Retina (tissue), 1 donor: ENCODE measurements at regions not wholly inside any gene's neighbourhood (a gene's known extent, or its start where the extent isn't known, plus 50 kb on each side); places are given as distances from the start of the nearest gene placed in this dataset.
A peak's percentile ranks its signal among the peaks of the same experiment; 100 is the strongest.

Experiments
- DNase-seq: peaks from one replicate; pipeline ENCODE4 v3.0.0-alpha.2; 2016

DNA sequence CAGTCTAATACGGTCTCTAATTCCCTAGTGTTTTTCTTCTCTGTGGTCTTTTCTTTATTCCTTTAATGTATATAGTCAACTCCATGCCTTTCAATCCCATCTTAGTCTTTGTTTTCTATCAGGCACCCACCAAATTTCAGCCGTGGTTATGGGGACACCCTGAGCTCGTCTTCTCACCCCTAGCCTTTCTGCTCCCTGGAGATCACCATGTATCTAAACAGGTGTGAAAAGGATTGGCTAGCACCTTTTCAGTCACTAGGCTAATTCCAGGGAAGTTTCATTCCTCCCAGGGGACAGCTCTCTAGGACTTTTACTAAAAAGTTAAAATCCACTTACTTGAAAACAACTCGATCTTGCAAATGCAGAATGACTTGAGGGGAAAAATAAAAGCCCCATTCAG is 291.3 kb downstream of the ETNK1 start:
- DNase-seq: no peak

DNA sequence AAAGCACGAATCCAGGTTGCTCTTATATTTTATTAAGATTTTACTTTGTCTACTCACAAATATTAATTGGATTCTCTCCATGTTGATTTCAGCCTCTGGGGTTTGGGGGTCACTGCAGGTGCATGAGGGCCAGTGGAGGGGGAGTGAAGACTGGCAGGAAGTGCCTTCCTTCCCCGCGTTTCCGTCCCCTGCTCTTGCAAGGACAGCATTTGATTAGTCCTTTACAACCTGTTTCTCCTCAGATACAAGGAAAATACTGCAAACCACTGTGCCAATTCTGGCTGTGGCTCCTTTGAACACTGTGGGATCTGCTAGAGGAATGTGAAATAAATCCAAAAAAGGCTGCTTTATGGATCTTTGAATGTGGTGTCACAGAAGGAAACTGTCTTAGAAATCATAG is 291.8 kb downstream of the ETNK1 start:
- DNase-seq: peak; percentile 27

DNA sequence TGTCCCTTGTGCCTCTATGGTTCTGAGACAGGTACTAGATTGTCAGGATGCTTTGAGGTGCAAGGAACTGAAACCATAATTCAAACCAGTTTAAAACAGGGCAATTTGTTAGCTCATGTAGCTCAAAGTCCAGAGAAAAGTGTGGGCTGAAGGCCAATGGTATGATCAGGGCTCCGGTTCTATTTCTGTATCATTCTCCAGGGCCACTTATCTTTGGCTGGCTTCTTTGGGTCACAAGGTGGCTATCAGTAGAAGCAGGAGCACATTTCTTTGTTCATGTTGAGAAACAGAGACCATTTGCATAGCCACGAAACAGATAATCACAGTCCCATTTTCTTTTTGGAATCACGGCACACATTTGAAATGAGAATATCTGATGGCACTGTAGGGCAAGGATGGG is 294.9 kb downstream of the ETNK1 start:
- no peak for DNase-seq

DNA sequence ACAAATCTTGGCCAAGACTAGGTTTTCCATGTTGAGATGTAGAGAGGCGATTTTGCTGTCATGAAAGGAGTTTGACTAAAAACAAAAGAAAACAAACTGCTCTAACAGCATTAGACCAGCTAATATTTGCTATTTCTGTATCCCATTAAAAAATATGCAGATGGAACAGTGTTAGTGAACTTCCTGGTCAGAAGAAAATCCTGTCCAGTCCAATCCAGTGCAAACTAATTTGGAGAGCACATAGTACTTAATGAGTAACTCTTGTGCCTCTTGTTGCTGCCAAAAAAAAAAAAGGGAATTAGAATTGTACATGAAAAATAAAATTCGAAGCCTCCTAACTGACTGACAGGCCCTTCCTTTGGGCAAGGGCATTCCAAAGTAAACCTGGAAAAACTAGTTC is 298.8 kb downstream of the ETNK1 start:
- no peak for DNase-seq

DNA sequence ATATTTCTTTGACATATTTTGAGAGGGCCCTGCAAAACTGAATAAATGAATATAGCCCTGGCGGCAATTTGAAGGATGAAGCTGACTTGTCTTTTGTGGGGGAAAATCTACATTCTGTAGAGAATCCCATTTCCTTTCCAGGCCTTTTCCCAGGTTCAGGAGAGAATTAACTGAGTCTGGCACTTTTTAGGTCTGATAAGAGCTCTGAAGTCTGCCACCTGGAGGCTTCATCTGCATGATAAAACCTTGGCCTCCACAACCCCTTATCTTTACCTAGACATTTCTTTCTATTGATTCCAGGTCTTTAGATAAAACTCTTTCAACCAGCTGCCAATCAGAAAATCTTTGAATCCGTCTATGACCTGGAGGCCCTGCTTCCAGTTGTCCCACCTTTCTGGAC is 299.4 kb downstream of the ETNK1 start:
- DNase-seq: no peak

DNA sequence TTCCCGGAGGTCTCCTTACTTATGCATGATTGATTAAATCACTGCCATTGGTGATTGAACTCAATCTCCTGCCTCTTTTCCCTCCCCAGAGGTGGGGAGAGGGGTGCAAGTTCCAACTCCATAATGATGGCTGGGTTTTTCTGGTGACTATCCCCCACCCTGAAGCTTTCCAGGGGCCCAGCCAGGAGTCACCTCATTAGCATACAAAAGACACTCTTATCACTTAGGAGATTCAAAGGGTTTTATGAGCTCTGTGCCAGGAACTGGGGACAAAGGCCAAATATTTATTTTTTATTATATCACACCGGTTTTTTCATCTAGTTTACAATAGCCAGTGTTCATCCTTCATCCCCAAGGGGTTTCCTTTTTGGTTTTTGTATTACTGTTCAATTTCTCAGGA is 300.7 kb downstream of the ETNK1 start:
- no peak for DNase-seq

DNA sequence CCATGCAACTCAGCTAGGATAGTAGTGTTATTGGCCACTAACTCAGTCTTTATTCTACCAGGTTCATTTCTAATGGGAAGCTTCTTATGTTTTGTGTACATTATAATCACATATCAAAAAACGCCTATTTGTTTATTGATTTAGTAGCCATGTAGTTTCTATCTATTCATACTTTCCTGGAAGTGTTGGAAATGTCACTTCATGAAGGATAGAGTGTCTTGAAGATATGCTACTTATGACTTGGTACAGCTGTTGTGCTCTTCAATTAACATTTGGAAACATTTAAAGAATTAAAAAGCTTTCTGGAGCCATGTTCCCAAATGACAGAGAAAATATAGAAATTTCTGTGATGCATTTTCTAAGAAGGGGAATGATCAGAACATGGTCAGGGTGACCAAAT is 307.5 kb downstream of the ETNK1 start:
- DNase-seq: no peak

DNA sequence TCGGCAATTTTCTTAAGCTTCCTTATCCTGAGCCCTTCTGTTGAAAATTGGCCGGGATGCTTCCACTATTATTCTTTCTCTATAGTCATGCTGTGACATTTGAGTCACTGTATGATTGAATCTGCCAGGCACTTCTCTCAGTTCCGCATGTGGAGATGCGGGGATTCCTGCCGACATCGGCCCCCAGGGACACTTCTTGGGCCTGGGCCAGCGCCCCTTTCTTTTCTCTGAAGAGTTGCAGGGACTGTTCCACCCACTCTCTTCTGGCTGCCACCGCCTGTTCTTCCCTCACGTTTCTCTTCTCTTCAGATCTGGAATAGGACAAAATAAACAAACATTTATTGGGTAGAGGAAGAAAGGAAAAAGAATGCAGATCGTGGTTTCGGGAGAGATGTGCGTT is 310.1 kb downstream of the ETNK1 start:
- no peak for DNase-seq

DNA sequence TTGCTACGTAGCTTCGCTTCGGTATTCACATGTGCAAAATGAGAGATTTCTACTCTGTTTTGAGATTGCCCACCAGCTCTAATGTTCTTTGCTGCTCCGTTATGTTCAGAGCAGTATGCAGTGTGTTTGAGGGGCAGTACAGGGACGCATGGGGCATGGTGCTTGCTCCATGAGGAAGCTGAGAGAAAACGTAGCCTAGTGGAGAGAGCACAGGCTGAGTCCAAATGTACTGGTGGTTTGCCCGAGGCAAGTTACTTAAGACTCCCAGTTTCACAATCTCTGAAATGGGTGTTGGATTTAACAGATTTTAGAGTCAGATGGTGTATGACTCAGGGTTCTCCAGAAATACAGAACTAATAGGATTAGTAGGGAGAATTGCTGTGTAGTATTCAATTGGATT is 310.5 kb downstream of the ETNK1 start:
- no peak for DNase-seq

DNA sequence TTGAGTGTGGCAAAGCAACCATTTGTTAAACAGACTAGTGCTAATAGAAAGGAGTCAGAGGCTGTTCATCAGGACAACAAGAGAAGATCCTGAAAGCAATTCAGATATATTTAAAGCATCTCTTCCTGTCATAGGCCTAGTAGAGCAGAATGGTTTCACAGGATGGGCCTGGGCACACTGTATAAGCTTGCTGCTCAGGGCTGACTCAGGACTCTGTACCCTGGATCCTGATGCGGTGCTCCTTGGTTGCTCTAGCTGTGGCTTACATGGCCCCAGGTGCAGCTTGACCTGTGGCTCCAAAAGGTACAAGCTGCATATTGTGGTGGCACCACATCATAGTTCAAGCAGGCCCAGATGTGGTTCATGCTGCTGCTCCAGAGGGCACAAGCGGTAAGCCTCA is 313.4 kb downstream of the ETNK1 start:
- DNase-seq: no peak

DNA sequence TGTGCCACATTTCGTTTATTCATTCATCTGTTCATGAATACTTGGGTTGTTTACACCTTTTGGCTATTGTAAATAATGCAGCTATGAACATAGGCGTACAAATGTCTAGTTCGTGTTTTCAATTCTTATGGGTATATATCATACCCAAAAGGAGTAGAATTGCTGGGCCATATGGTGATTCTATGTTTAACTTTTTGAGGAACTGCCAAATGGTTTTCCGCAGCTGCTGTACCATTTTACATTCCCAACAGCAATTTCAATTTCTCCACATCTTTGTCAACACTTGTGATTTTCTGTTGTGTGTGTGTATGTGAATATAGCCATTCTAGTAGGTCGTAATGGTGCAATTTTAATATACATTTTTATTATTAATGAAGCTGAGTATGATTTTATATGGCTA is 326.2 kb downstream of the ETNK1 start:
- DNase-seq: no peak

DNA sequence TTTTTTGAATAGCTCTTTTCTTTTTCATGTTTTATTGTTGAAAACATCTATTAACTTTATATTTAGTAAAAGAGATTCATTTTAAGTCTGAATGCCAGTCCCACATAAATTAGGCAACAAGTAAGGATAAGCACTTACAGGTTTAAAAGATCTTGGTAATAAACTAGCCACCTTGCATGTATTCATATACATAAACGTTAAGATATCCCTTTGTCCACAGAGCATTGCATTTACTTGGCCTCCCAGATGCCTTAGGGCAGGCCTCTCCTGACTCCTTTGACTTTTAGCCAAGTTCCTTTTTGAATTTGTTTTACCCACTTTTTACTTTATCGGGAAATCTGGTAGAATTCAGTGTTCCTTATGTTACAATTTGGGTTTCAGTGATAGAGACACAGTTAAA is 331.7 kb downstream of the ETNK1 start:
- no peak for DNase-seq

DNA sequence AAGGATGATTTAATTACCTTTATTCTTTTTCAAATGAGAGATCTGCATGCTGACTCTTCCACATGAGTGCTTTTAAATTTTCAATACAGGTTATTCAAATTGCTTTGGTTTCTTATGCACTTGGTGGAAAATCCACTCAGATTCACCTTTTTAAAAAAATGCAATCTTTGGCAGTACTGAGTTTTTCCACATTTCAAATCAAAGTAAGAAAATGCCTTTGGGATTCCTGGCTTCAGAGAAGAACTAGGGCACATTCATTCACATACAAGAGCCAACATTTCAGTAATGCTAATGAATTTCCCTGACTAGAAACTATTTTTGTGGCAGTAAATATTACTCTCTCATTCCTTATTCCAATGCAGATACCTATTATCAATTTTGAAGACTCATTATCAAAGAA is 342.2 kb downstream of the ETNK1 start:
- no peak for DNase-seq

DNA sequence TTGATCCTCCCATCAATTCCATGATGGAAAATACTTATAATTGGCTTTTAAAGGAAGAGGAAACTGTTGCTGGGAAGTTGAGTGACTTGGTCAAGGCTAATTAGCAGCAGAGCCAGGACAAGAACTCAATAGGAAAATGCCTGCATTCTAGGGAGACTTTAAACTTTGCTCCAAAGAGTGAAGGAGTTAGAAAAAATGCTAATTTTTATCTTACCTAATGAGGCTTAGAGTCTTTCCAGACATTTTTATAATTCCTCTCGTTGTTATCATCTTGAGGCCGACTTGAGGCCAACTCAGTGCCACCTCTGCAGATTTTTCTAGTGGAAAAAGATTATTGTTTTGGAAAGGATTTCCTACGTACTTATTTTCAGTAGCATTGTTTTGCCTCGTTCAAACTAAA is 344.6 kb downstream of the ETNK1 start:
- DNase-seq: no peak

DNA sequence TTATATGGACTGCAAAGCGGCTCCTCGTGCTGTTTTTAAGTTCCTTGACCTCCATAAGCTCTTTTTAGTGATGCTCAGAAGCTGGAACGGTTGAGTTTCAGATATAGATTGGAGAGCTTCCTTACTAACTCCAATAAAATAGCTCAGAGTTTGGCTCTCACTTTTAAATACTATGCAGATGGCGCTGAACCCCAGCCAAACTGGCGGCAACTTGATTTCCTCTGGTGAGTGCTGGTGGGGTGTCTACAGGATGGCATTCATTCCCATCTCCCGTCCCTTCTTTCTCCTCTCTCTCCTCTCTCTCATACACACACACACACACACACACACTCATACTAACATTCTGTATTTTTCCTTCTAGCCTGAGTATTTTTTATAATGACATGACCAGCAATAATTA is 346.3 kb downstream of the ETNK1 start:
- no peak for DNase-seq

DNA sequence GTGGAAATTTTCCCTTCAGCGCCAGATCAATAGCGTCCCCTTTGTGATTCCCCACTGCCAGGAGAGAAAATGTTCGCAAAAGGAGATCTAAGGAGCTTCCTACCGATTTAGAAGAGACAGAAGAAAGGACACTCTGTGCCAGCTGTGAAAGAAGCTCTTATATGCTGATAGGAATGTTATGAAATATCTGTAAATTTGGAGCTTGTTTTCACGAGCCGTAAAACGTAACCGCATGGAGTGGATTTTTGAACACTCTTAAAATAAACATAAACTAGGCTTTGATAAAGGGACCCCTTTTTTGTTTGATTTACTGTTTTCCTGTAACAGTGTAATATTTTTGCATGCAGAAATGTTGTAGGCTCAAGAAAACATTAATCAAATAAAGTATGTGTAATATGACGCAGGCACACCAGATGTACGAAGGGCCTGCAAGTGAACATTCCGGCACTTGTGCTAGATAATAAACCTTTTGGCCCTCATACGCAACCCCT is 346.8 kb downstream of the ETNK1 start:
- no peak for DNase-seq

DNA sequence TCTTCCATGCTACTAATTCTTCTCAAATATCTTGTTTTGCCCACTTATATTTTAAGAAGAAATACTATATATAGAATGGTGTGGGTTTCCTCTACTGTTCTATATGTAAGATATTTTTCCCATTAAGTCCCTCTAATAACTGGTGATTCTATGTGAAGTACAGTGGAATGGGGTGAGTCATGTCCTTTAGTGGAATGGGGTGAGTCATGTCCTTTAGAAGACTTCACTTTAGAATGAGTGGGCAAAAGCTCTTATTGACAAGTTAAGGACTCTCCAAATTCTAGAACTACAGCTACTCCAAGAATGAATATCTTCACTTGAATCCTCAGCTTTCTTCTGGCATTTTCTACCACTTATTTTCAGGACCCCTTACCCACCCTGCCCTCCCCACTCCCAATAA is 349.9 kb downstream of the ETNK1 start:
- no peak for DNase-seq

DNA sequence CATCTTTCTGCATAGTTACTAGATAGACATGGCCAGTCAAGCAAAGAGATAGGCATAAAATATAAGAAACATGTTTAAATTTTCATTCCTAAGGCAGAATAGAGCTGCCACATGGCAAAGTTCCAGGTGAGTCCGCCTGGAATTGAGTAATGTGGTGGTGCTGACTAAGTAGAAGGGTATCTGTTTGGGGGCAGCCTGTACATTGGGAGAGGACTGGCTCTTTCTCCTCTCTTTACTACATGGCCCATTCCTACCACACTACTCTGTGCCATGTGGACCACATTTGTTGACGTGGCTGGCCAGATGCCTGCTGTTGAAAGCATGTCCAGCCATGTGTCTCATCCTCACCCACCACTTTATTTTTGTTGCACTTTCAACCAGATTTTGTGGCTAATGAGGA is 354.0 kb downstream of the ETNK1 start:
- DNase-seq: no peak

DNA sequence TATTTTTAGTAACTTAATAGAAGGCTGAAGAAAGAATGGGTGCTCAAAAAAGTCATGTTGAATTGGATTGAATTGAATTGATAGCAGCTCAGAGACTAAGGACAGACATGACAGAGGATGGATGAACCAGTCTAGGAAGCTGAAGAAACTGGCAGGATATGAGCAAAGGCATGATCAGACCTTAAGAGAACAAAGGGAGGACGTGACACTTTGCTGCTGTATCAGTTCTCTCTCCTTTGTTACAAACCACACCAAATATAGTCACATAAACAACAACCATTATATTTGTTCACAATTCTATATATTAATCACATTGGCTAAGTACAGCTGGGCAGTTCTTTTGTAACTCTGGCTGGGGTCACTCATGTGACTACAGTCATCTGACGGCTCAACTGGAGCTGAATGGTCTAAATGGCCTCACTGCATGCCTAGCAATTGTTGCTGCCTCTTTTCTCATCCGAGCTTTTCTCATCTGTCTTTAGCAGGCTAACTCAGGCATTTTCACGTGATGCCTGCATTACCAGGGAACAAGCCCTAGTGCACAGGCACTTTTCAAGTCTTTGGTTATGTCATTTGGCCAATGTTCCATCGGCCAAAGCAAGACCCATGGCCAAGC is 355.0 kb downstream of the ETNK1 start:
- no peak for DNase-seq

DNA sequence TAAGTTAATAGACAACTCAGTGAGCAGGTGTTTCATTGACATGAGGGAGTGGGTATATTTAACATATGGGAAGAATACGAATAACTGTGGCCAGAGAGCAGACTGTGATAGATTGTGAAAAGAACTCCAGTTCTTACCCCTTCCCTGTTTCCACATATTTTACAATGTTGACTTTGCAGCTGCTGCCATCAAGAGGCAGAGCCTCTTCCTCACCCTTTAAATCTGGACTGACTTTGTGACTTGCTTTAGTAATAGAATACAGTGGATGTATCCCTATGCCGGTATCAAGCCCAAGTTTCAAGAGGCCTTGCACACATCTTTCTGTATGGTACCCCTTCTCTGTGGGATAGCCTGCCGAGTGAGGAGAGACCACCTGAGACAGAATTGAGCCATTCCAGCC is 356.7 kb downstream of the ETNK1 start:
- no peak for DNase-seq

DNA sequence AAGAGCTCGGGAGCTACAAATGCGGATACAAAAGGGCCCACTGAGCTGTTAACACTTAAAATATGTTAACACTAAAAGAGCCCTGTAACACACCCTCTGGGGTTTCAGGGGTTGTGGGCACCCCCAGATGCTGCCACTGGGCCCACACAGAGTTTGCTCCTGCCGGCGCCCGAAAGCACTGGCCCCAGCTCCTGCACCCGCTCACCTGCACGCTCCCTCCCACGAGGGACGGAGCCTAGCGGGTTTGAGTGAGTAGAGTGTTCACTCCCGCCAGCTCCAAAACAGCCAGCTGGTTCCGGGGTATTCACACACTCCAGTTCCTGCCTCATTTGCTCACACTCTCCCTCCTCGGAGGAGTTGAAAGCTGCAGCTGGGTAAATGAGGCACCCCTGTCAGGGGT is 357.7 kb downstream of the ETNK1 start:
- DNase-seq: no peak

DNA sequence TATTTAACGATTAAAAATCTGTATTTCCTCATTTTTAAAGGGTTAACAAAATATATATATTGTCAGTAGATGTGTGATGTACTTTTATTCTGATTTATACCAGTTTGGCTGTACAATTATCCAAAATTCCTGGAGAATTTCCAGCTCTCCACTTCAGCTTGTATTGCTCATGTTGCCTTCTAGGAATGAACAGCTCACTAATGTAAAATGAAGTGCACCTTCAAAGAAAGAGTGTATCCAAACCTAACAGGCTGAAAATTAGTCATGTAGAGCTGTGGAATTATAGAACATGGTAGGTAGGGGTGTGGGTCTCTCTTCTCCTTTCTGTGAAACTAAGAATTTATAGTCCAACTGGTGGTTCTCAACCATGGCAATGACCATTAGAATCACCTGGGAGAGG is 362.0 kb downstream of the ETNK1 start:
- DNase-seq: no peak

DNA sequence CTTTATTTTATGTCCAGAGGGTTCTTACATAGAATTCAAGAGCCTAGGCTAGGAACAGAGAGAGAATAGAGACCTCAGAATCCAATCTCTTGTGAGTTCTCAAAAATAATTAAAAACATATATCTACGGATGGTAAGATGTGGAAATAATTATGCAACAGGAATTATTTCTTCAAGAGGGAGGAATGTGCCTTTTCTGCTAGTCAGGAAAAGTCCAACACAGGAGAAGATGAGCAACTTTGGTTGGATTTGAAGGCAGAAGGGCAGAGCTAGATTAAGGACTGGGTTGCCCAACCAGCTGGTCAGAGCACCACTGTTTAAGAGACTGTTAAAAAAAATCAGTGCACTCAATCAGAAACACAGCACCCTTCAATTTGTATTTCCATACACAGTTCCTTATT is 365.5 kb downstream of the ETNK1 start:
- no peak for DNase-seq

DNA sequence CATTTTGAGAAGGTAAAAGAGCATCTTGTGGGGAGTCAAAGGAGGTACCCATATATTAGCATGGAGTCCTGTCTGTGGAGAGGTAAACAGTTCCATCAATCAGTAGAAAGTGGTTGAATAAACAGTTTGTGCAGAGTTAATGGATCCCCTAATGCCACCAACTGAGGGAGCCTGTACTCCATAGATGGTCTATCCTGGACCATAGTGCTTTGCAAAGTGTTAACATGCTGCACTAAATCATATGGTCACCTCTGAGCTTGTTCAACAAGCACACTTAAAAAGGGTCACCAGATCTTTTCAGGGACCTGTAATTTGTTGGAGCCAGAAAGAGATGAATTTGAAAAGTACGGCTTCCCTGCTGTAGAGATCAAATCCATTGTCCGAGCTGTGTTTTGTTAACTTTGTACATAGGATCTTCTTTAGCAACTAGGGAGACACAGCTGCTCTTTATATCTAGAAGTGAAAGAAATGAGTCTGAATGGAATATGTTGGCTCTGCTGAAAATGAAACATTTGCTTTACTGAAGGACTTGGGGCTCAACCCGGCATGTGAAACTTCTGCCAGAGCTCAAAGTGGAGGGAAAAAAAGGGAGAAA is 366.4 kb downstream of the ETNK1 start:
- DNase-seq: no peak

DNA sequence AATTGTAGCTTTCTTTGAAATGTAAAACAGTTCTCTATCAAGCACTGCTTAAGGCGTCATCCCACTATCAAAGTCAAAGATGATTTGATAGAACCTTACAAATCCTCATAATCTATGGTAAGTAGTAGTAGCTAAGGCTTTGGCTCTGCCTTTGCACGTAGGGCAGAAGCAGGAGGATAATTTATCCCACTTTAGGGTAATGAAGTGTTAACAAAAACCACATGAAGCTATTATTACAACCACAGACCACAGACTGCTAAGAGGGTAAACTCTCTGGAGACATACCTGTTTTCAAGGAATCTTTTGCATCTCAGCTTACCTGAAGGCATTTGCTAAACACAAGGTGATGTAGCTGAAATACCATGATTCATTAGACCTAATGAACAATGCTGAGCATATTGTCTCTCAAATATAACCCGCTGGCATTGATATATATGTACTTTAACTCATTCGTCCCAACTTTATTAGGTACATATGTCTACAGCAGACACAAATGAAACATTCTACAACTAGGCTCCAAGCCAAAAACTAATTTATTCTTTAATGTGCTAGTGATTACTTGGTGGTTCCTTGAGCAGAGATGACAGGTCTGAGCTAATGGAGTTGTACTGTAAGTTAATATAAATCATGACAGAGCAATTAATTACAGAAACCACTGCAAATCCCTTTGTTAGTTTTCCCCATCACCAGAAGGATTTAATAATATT is 368.8 kb downstream of the ETNK1 start:
- DNase-seq: no peak
